Mucosa of gallbladder (tissue), 1 donor: ENCODE measurements at regions not wholly inside any gene's neighbourhood (a gene's known extent, or its start where the extent isn't known, plus 50 kb on each side); places are given as distances from the start of the nearest gene placed in this dataset.
"Not testable (repeated sequence)": the region's sequence is repeated elsewhere in the genome, so short reads cannot be mapped to it uniquely, and the experiment has no call there.

Experiments used
- DNase-seq: peaks from one replicate; pipeline ENCODE4 v3.0.0-alpha.2; 2020; ENCODE audit warnings: low spot score
- donor health status: DM: no; HTN: no; CAD: no.

DNA sequence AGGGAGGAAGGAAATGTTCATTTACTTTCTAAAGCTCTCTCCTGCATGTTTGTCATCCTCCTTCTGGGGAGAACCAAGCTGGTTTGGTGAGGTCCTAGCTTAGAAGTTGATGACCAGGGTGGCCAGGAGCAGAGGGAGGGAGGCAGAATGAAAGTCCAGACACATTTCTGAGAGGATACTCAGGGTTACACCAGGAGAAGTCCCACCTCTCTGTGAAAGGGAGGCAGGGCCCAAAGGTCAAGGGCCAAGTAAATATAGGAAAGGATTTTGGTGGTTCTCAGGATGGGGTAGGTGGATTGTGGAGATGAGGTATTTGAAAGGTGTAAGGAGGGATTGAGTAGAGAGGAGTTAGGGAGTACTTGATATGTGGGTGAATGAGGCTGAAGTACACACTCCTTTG is 58.0 kb upstream of the FBXO11 start:
- no peak for DNase-seq

DNA sequence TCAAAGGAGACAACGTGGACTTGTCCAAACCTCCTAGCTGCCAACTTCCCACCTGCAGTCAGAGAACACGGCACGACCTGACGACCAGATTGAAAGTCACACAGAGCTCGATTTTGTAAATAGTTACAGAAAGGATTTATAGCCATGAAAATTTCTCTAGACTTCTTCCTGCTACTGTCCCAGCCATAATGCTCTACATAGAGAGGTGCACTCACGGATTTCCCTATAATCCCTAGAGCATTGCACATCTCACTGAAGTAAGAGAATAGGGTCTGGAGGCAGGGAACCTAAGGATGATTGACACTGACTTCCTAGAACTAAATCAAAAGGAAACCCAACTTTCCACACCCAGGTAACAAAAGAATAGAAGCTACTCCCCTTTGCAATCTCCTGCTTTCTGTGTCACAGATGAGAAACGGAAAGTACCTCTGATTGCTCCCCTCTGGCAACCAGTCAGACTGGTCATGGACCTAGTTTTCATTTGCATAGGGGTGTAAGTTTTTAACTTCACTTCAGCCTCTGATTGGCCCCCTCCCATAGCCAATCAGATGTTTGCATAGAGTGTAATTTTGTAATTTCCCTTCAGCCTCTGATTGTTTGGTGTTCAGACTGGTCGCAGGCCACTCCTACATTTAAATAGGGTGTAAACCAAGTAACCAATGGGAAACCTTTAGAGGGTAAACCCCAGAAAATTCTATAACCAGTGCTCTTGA is 58.6 kb upstream of the FBXO11 start:
- no peak for DNase-seq

DNA sequence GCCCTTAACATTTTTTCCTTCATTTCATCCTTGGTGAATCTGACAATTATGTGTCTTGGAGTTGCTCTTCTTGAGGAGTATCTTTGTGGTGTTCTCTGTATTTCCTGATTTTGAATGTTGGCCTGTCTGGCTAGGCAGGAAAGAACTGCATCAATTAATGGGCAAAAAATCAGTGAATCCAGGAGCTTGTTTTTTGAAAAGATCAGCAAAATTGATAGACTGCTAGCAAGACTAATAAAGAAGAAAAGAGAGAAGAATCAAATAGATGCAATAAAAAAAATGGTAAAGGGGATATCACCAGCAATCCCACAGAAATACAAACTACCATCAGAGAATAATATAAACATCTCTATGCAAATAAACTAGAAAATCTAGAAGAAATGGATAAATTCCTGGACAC is 70.4 kb upstream of the FBXO11 start:
- not testable (repeated sequence) for DNase-seq

DNA sequence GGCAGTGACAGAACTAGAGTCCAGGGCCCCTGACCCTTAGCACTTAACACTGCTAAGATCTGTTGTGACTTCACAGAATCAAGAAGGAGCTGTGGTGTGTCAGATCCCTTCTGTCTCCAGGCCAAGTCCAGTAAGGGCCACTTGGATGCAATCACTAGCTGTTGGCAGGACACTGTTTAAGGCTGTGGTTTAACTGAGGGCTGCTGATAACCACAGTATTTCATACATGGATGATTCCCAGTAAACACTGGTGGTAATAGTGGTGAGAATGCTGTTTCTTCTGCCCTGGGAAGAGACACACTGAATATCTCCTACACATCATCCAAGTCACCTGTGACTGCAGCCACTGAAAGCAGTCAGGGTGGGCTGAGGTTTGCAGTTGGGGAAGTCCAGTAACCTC is 77.7 kb upstream of the FBXO11 start:
- DNase-seq: no peak

DNA sequence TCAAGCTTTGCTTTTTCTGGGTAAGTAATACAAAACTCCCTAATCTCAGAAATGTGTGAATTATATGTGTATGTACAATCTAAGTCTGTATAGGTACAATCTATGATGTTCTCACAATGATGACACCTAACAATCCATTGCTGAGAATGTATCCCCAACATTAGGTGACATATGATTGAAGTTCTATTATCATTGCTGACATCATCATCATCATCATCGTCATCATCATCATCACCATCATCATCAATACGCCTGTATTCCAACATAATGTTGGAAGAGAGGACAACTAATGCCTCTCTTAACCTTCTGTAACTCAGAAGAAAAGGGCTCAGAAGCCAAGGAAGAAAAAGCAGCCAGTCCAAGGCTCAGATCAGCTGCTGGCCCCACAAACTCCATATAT is 84.2 kb upstream of the FBXO11 start:
- no peak for DNase-seq

DNA sequence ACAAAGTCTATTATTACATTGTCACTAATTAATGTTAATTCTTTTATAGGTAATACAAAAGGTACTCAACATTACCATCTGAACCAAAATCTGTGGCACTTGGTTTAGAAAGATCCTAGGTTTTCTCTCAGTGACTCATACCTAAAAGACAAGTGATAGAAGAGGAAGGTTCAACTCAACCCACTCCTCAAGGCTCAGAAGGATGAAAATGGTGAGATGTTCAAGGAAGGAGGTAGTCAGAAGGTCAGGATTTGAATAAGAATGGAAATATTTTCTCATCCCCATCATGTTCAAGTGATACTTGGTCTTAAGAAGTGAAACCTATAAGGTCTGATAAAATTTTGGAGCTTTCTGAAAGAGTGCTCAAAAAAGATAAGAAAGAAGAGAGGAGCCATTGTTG is 86.4 kb upstream of the FBXO11 start:
- no peak for DNase-seq

DNA sequence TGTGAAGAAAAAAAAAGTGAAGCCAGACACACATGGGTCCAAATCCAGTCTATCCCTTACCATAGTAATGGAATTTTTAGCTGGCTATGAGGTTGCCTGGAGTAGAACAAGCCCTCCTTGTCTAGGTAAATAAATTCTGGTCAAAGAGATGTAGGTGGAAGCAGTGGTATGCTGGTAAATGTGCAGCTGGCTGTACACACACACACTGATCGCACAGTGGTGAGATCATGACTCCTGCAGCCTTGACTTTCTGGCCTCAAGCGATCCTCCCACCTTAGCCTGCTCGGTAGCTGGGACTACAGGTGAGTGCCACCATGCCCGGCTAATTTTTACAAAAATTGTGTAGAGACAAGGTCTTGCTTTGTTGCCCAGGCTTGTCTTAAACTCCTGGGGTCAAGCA is 90.5 kb upstream of the FBXO11 start:
- no peak for DNase-seq

DNA sequence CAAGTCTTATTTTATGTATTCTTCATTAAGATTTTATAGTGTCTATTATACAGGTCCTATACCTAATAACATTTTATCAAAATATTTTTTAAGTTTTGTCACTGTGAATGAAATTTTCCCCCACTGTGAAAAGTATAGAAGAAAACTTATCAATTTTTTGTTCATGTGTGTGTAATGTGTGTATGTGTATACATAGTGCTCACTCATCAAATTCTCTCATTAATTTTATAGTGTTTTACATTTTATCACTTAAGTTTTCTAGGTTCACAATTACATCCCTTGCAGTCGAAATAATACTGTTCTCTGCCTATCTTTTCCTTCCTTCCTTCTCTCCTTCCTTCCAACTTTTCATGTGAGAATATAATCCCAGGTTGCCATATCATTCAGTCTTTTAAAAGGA is 93.2 kb upstream of the FBXO11 start:
- no peak for DNase-seq

DNA sequence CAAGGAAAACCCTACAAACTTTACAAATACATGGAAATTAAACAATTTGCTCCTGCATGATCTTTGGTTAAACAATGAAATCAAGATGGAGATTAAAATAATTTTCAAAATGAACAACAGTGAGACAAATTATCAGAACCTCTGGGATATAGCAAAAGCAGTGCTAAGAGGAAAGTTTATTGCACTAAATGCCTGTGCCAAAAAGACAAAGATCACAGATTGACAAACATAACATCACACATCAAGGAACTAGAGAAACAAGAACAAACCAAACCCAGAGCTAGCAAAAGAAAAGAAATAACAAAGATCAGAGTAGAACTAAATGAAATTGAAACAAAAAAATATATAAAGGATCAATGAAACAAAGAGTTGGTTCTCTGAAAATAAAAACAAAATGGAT is 95.2 kb upstream of the FBXO11 start:
- DNase-seq: no peak

DNA sequence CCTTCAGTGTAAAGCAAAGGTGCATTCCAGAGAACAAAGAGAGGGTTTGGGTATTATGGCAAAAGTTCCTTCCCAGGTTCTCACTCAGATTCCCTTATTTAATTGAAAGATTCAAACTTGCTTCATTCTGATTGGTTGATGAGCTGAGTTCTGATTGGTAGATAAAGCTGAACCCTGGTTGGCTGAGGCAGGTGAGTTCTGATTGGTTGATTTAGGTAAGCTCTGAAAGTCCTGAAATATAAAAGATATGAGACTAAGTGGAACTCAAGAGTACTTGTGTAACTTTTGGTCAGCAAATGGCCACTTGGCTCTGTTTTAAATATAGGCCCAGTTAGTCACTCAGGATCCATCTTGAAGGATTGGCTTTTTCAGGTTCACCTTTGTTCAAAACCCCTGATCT is 99.8 kb upstream of the FBXO11 start:
- DNase-seq: no peak

DNA sequence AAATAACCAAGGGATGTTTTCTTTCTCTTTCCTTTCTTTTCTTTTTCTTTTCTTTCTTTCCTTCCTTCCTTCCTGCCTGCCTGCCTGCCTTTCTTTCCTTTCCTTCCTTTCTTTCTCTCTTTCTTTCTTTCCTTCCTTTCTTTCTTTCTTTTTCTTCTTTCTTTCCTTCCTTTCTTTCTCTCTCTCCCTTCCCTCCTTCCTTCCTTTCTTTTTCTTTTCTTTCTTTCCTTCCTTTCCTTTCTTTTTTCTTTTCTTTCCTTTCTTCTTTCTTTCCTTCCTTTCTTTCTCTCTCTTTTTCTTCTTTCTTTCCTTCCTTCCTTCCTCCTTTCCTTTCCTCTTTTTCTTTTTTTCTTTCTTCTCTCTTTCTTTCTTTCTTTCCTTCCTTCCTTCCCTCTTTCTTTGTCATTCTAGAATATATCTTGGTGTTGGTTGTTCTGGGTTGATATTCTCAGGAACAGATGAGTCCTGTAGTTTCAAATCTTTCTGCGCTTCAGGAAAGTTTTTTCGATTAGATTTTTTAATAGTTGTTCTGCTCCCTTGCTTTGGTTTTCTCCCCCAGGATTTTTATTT is 101.5 kb upstream of the FBXO11 start:
- DNase-seq: no peak

DNA sequence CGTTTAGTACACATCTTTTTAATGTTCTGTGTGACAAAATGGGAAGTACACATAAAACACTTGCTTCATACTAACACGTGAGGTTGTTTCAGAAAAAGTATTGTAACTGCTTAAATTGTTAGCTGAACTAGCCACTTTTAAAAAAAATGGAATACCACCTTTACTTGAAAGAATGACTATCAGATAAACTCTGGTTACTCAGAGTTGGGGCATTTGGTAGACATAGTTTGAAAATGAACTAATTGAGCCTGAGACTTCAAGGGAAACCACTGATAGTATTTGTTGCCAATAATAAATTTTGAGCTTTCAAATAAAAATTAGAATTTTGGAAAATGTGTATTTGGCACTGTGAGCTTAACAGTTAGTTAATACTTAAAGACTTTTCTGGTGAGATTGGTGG is 103.0 kb upstream of the FBXO11 start:
- DNase-seq: no peak

DNA sequence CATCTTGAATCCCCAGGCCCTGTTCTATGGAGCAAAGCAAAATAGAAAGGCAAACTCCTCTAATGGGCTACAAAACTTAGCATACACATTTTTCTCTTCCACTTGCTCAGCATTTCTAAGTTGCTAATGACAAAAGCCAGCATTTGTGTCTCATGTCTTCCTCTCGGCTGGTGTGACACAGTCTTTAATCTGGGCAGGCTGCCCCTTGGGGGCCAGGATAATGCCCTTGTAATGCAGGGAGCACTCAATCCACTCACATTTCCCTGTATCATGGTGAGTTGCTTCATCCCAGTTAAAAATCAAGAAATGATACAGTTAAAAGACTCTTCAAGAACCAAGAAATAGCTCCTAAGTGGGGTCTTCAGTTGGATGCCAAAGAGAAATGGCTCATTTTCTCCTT is 109.1 kb upstream of the FBXO11 start:
- DNase-seq: no peak

DNA sequence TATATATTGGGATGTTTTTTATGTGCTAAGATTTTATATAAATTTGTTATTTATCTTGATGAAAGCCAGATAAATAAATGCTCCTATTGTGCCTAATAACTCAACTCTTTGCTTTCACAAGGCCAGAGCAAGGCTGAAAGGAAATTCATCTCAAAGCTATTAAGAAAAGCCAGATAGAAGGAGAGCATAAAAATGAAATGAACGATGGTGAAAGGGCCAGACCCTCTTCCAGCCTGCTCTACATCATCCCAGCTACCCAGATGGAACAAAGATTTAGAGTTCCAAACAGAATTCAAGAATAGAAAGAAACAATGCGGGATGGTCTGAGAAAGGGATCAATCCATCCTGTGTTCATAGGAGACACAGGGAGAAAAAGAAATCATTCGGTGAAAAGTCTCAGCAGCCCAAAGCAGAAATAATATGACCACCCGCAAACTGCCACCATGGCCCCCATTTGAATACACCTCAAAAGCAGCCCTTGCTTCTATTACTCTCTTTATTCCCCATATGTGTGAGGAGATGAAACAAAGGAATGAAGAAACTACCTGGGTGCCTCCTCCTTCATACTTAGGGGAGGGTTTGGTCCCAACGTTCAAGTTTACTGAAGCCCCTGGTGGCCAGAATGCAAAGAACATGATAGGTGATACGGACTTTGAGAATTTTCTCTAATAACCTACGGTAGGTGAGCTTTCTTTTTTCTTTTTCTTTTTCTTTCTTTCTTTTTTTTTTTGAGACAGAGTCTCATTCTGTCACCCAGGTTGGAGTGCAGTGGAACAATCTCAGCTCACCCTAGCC is 110.1 kb upstream of the FBXO11 start:
- no peak for DNase-seq

DNA sequence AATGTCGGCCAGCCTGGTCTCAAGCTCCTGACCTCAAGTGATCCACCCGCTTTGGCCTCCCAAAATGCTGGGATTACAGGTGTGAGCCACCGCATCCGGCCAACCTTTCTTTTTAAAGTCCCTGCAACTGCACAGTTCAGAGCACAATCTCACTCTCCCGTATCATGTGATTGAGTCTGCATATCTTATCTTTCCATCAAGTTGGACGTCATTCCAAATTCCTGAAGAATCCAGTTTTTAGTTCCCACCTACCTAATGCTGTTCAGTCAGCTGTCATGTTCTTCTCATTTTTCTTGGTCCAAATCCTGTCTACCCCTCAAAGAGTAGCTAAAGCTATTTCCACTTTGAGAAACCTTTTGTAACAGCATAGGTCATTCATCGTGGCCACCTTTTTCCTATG is 110.8 kb upstream of the FBXO11 start:
- DNase-seq: no peak

DNA sequence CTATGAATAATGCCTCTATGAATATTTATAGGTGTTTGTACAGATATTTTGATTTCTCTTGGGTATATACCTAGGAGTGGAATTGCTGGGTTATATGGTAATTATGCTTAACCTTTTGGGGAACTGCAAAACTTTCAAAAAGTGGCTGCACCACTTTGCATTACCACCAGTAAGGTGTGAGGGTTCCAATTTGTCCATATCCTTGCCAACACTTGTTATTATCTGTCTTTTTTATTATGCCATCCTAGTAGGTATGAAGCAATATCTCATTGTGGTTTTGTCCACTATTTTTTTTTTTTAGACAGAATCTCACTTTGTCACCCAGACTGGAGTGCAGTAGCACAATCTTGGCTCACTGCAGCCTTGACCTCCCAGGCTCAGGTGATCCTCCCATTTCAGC is 112.2 kb upstream of the FBXO11 start:
- no peak for DNase-seq

DNA sequence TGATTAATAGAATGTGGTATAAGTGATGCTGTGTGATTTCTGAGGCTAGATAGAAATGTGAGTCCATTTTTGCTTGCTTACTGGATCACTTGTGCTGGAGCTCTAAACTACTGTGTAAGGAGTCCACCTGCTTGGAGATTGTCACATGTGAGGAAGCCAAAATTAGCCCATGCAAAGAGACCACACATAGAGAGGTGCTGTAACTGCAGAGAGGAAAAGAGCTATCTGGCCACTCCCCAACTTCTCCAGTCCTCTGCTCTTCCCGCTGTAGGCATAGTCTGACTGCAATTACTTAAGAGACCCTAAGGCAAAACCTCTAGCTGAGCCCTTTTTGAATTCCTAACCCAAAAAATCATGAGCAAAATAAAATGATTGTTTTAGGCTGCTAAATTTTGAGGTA is 120.6 kb upstream of the FBXO11 start:
- no peak for DNase-seq

DNA sequence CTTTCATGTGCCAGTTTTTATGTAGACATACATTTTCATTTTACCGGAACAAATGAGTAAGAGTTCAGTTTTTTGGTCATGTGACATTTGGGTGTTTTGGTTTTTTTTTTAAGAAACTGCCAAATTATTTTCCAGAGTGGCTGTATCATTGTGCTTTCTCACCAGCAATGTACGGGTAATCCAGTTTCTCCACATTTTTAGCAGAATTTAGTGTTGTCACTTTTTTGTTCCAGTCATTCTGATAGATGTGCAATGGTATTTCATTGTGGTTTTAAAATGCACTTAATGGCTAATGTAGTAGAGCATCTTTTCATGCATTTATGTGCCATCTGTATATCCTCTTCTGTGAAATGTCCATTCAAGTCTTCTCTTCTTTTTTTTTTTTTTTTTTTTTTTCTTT is 126.5 kb upstream of the FBXO11 start:
- DNase-seq: no peak

DNA sequence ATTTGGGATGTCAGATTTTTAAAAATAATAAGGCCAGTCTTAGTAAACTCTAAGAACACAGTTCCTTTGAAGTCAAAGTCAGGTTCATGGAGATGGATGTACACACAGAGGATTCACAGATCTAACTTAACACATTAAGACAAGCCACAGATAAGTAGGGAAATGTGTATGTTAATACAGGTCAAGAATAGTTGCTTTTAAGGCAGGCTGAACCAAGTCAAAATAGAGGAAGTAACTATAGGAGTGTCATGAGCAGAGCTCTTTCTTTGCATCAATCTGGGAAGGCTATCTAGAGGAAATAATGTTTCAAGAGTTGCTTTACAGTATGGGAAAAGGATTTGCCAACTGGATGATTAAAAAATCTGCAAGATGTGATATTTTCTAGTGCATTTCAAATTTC is 128.0 kb upstream of the FBXO11 start:
- DNase-seq: no peak

DNA sequence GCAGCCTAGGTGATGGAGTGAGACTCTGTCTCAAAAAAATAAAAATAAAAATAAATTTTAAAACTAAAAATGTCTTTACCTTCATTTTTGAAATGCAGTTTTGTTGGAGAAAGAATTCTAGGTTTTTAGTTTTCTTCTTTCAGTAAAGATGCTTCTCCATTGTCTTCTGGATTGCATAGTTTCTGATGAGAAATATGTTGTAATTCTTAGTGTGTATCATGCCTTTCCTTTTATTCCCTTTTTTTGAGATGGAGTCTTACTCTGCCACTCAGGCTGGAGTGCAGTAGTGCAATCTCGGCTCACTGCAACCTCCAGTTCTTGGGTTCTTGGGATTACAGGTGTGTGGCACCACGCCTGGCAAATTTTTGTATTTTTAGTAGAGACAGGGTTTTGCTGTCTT is 130.0 kb upstream of the FBXO11 start:
- DNase-seq: no peak

DNA sequence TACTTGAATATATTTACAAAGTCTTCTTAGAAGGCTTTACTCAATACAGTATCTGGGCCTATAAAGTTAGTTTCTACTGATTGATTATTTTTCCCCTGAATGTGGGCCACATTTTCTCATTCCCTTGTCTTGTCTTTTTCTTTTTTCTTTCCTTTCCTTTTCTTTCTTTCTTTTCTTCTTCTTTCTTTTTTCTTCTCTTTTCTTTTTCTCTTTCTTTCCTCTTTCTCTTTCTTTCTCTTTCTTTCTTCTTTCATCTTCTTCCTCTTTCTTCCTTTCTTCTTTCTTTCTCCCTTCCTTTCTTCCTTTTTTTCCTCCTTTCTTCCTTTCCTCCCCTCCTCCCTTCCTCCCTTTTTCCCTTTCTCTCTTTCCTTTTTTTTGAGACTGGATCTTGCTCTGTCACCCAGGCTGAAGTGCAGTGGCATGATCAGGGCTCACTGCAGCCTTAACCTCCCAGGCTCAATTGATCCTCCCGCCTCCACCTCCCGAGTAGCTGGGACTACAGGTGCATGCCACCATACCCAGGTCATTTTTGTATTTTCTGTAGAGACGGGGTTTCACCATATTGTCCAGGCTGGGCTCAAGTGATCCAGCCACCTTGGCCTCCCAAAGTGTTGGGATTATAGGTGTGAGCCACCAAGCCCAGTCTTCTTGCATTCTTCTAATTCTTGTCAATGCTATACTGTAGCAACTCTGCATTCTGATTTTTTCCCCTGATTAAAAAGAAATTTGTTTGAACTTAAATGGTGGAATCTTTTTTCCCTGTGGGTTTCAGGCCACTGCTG is 133.1 kb upstream of the FBXO11 start:
- DNase-seq: no peak

DNA sequence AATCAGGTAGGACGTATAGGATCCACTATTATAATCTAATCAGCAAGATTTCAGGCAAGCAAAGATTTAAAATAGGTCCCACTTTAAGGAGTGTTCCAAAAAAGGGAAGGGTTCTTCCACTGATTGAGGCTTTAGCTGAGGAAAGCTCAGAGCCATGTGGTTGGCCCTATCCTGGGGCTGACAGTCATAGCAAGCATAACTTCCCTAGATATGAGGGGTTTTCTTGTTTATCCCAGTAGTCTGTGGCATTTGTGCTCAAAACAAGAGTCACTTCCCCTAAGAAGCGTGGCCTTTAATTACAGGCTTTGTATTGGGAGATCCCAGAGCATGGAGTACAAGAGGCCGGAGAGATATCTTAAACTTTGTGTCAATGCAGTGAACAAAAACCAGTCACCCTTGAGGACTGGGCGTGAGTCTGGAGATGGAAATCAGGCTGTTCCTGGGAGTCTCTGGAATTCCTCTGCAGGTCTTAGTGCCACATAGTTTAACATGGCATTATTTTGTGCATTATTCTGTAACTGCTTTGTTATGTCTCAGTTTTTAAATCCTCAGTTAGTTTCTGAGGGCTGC is 136.9 kb upstream of the FBXO11 start:
- DNase-seq: no peak
